Pons (tissue), 1 donor: ENCODE measurements at regions not wholly inside any gene's neighbourhood (a gene's known extent, or its start where the extent isn't known, plus 50 kb on each side); places are given as distances from the start of the nearest gene placed in this dataset.
"Not testable (repeated sequence)": the region's sequence is repeated elsewhere in the genome, so short reads cannot be mapped to it uniquely, and the experiment has no call there.

ENCODE experiments used
- DNase-seq: peaks from one replicate; pipeline ENCODE4 v3.0.0-alpha.2; 2016; ENCODE audit warnings: low spot score

GRCh38 chr13:90612391-90612790, 735.1 kb upstream of the MIR17HG start:
- DNase-seq = no peak

GRCh38 chr13:90613076-90613795, 734.3 kb upstream of the MIR17HG start:
- no peak for DNase-seq

GRCh38 chr13:90615236-90615635, 732.3 kb upstream of the MIR17HG start:
- no peak for DNase-seq

GRCh38 chr13:90615767-90616166, 731.7 kb upstream of the MIR17HG start:
- DNase-seq = no peak

GRCh38 chr13:90618133-90618532, 729.4 kb upstream of the MIR17HG start:
- no peak for DNase-seq

- DNase-seq = no peak
Measured at GRCh38 chr13:90622541-90622940, 724.9 kb upstream of the MIR17HG start.

GRCh38 chr13:90623318-90624011, 724.0 kb upstream of the MIR17HG start:
- DNase-seq = no peak

- no peak for DNase-seq
Measured at GRCh38 chr13:90627813-90628212, 719.7 kb upstream of the MIR17HG start.

GRCh38 chr13:90628471-90628870, 719.0 kb upstream of the MIR17HG start:
- DNase-seq = no peak

- no peak for DNase-seq
Measured at GRCh38 chr13:90630716-90631115, 716.8 kb upstream of the MIR17HG start.

GRCh38 chr13:90632184-90632583, 715.3 kb upstream of the MIR17HG start:
- DNase-seq = no peak

GRCh38 chr13:90633849-90634248, 713.6 kb upstream of the MIR17HG start:
- DNase-seq = no peak

- DNase-seq = no peak
Measured at GRCh38 chr13:90640976-90641375, 706.5 kb upstream of the MIR17HG start.

GRCh38 chr13:90641884-90642283, 705.6 kb upstream of the MIR17HG start:
- DNase-seq = no peak

- no peak for DNase-seq
Measured at GRCh38 chr13:90645582-90645981, 701.9 kb upstream of the MIR17HG start.

- DNase-seq = no peak
Measured at GRCh38 chr13:90648497-90648896, 699.0 kb upstream of the MIR17HG start.

- no peak for DNase-seq
Measured at GRCh38 chr13:90652036-90652435, 695.5 kb upstream of the MIR17HG start.

GRCh38 chr13:90654970-90655369, 692.5 kb upstream of the MIR17HG start:
- no peak for DNase-seq

GRCh38 chr13:90664200-90664599, 683.3 kb upstream of the MIR17HG start:
- not testable (repeated sequence) for DNase-seq

GRCh38 chr13:90673746-90674145, 673.7 kb upstream of the MIR17HG start:
- DNase-seq = no peak

- DNase-seq = no peak
Measured at GRCh38 chr13:90675129-90675528, 672.4 kb upstream of the MIR17HG start.

- no peak for DNase-seq
Measured at GRCh38 chr13:90680826-90681225, 666.7 kb upstream of the MIR17HG start.

GRCh38 chr13:90683711-90684131, 663.8 kb upstream of the MIR17HG start:
- DNase-seq = no peak

GRCh38 chr13:90686442-90686841, 661.0 kb upstream of the MIR17HG start:
- no peak for DNase-seq
